Neural cell (in vitro differentiated cells): ENCODE measurements at regions not wholly inside any gene's neighbourhood (a gene's known extent, or its start where the extent isn't known, plus 50 kb on each side); places are given as distances from the start of the nearest gene placed in this dataset.

ENCODE experiments used
- H2AFZ ChIP-seq: fragments of 200-600, 300-800 bp; sonication (generic), shearing (Covaris generic); 2 replicates; pipeline ENCODE4 v1.6.0; 2014; ENCODE audit warnings: low read depth, mild to moderate bottlenecking, antibody characterized with exemption, low read length, moderate library complexity
- H3F3A ChIP-seq: fragments of 200-600 bp; shearing (Covaris generic); 2 replicates; pipeline ENCODE4 v1.6.1; 2016; ENCODE audit warnings: mild to moderate bottlenecking, moderate library complexity, mixed read lengths, antibody characterized with exemption, low read length; ENCODE audit not compliant: insufficient read depth, poor library complexity, severe bottlenecking
- H3K27ac ChIP-seq: fragments of 200-600, 300-800 bp; sonication (generic), shearing (Covaris generic); 2 replicates; pipeline ENCODE4 v1.5.1; 2014; ENCODE audit warnings: mild to moderate bottlenecking, low read length, moderate library complexity
- H3K27me3 ChIP-seq: fragments of 300-800, 200-600 bp; sonication (generic), shearing (Covaris generic); 2 replicates; pipeline ENCODE4 v1.6.0; 2014; ENCODE audit warnings: mild to moderate bottlenecking, low read depth, low read length, moderate library complexity; ENCODE audit not compliant: insufficient read depth
- H3K36me3 ChIP-seq: fragments of 300-800, 200-600 bp; sonication (generic), shearing (Covaris generic); 2 replicates; pipeline ENCODE4 v1.5.1; 2014; ENCODE audit warnings: mild to moderate bottlenecking, antibody characterized with exemption, low read length, moderate library complexity; ENCODE audit not compliant: insufficient read depth
- H3K4me2 ChIP-seq: fragments of 300-800, 200-600 bp; sonication (generic), shearing (Covaris generic); 2 replicates; pipeline ENCODE4 v1.6.0; 2014; ENCODE audit warnings: mild to moderate bottlenecking, low read length
- H3K4me3 ChIP-seq: fragments of 300-800, 200-600 bp; sonication (generic), shearing (Covaris generic); 2 replicates; pipeline ENCODE4 v1.5.1; 2014; ENCODE audit warnings: mild to moderate bottlenecking, low read length, moderate library complexity
- H3K79me2 ChIP-seq: fragments of 200-600 bp; shearing (Covaris generic); replicated peaks from 2 replicates; pipeline ENCODE4 v1.6.0; 2014; ENCODE audit warnings: mild to moderate bottlenecking, low read length, moderate library complexity; ENCODE audit not compliant: insufficient read depth
- H3K9ac ChIP-seq: fragments of 300-800, 200-600 bp; sonication (generic), shearing (Covaris generic); 2 replicates; pipeline ENCODE4 v1.6.1; 2016; ENCODE audit warnings: mild to moderate bottlenecking, low read length, mixed read lengths
- H3K9me2 ChIP-seq: fragments of 200-600 bp; shearing (Covaris generic); 2 replicates; pipeline ENCODE4 v1.6.1; 2016; ENCODE audit warnings: mild to moderate bottlenecking, low read length, mixed read lengths; ENCODE audit not compliant: insufficient read depth
- H3K9me3 ChIP-seq: fragments of 200-600, 300-800 bp; sonication (generic), shearing (Covaris generic); 2 replicates; pipeline ENCODE4 v1.6.1; 2016; ENCODE audit warnings: mild to moderate bottlenecking, mixed run types, low read length, moderate library complexity, mixed read lengths
- H4K20me1 ChIP-seq: fragments of 200-600 bp; shearing (Covaris generic); 2 replicates; pipeline ENCODE4 v1.6.1; 2016; ENCODE audit warnings: mild to moderate bottlenecking, mixed run types; ENCODE audit not compliant: insufficient read depth
- EP300 ChIP-seq: fragments of 450-650 bp; conservative IDR thresholded peaks from 2 replicates; pipeline ENCODE4 v1.6.1; 2014; ENCODE audit warnings: antibody characterized with exemption, mild to moderate bottlenecking, moderate library complexity; ENCODE audit not compliant: poor library complexity, severe bottlenecking
- EZH2 ChIP-seq: fragments of 200-600, 300-800 bp; shearing (Covaris generic), sonication (generic); IDR thresholded peaks from 2 replicates; pipeline ENCODE4 v1.6.1; 2014; ENCODE audit warnings: antibody characterized with exemption, low read length, borderline replicate concordance, mild to moderate bottlenecking; ENCODE audit not compliant: insufficient read depth, poor library complexity, severe bottlenecking
- MXI1 ChIP-seq: fragments of 450-650 bp; conservative IDR thresholded peaks from 2 replicates; pipeline ENCODE4 v1.6.1; 2014; ENCODE audit warnings: antibody characterized with exemption, mild to moderate bottlenecking; ENCODE audit not compliant: poor library complexity, severe bottlenecking
- POLR2AphosphoS5 ChIP-seq: IDR thresholded peaks from 2 replicates; pipeline ENCODE4 v1.6.1; 2012
- RAD21 ChIP-seq: fragments of 450-650 bp; conservative IDR thresholded peaks from 2 replicates; pipeline ENCODE4 v1.6.1; 2014; ENCODE audit warnings: antibody characterized with exemption, mild to moderate bottlenecking, moderate library complexity
- SMC3 ChIP-seq: fragments of 450-650 bp; conservative IDR thresholded peaks from 2 replicates; pipeline ENCODE4 v1.6.1; 2014; ENCODE audit warnings: antibody characterized with exemption, mild to moderate bottlenecking, moderate library complexity; ENCODE audit not compliant: poor library complexity
- TAF1 ChIP-seq: IDR thresholded peaks from 2 replicates; pipeline ENCODE4 v1.6.1; 2012; ENCODE audit warnings: low read depth
- TF ChIP-seq, protein P1 (sequence below): fragments of 450-650 bp; IDR thresholded peaks from 2 replicates; pipeline ENCODE4 v1.5.1; 2014; ENCODE audit warnings: antibody characterized with exemption, mild to moderate bottlenecking, moderate library complexity; ENCODE audit not compliant: poor library complexity, severe bottlenecking
- TF ChIP-seq, protein P2 (sequence below): IDR thresholded peaks from 2 replicates; pipeline ENCODE4 v1.6.1; 2012; ENCODE audit warnings: borderline replicate concordance

DNA sequence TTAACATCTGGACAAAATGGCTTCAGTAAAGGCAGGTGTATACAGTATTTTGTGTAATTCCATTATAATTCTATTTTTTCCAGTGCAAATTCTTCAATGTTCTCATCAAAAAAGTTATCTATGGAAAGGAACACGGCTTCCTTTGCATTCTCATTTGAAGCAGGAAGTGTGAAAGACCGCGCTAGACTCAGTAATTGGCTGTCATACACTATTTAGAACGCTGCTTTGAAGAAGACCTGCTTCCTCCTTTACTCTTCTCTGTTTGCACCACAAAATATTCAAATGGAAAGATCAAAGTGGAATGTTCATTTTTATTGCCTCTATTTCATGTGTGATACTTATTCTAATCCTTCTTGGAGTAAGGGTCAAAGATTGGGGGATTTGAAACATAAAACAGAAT lies 883.7 kb downstream of the TSN start:
- Histone ChIP-seq H3K9me3 (no peaks in the 10 kb centered on the region), H3K79me2 (no peaks in the 10 kb centered on the region), H3K4me2 (no peak overlapping the region), H3K27me3 (no peaks in the 10 kb centered on the region), H3F3A (no peaks in the 10 kb centered on the region), H2AFZ (no peak overlapping the region), H3K27ac (no peak overlapping the region), H3K36me3 (no peaks in the 10 kb centered on the region), H3K9ac (no peak overlapping the region), H3K9me2 (no peaks in the 10 kb centered on the region), H3K4me3 (no peak overlapping the region), H4K20me1 (no peaks in the 10 kb centered on the region)
- no peak for TF ChIP-seq EP300
- TF ChIP-seq MXI1: no peak
- no peak for TF ChIP-seq TAF1
- TF ChIP-seq, protein P1, sequence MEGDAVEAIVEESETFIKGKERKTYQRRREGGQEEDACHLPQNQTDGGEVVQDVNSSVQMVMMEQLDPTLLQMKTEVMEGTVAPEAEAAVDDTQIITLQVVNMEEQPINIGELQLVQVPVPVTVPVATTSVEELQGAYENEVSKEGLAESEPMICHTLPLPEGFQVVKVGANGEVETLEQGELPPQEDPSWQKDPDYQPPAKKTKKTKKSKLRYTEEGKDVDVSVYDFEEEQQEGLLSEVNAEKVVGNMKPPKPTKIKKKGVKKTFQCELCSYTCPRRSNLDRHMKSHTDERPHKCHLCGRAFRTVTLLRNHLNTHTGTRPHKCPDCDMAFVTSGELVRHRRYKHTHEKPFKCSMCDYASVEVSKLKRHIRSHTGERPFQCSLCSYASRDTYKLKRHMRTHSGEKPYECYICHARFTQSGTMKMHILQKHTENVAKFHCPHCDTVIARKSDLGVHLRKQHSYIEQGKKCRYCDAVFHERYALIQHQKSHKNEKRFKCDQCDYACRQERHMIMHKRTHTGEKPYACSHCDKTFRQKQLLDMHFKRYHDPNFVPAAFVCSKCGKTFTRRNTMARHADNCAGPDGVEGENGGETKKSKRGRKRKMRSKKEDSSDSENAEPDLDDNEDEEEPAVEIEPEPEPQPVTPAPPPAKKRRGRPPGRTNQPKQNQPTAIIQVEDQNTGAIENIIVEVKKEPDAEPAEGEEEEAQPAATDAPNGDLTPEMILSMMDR: no peak
- TF ChIP-seq RAD21: no peak
- TF ChIP-seq, protein P2, sequence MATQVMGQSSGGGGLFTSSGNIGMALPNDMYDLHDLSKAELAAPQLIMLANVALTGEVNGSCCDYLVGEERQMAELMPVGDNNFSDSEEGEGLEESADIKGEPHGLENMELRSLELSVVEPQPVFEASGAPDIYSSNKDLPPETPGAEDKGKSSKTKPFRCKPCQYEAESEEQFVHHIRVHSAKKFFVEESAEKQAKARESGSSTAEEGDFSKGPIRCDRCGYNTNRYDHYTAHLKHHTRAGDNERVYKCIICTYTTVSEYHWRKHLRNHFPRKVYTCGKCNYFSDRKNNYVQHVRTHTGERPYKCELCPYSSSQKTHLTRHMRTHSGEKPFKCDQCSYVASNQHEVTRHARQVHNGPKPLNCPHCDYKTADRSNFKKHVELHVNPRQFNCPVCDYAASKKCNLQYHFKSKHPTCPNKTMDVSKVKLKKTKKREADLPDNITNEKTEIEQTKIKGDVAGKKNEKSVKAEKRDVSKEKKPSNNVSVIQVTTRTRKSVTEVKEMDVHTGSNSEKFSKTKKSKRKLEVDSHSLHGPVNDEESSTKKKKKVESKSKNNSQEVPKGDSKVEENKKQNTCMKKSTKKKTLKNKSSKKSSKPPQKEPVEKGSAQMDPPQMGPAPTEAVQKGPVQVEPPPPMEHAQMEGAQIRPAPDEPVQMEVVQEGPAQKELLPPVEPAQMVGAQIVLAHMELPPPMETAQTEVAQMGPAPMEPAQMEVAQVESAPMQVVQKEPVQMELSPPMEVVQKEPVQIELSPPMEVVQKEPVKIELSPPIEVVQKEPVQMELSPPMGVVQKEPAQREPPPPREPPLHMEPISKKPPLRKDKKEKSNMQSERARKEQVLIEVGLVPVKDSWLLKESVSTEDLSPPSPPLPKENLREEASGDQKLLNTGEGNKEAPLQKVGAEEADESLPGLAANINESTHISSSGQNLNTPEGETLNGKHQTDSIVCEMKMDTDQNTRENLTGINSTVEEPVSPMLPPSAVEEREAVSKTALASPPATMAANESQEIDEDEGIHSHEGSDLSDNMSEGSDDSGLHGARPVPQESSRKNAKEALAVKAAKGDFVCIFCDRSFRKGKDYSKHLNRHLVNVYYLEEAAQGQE: no peak
- TF ChIP-seq SMC3: no peak
- no peak for TF ChIP-seq EZH2
- no peak for TF ChIP-seq POLR2AphosphoS5

DNA sequence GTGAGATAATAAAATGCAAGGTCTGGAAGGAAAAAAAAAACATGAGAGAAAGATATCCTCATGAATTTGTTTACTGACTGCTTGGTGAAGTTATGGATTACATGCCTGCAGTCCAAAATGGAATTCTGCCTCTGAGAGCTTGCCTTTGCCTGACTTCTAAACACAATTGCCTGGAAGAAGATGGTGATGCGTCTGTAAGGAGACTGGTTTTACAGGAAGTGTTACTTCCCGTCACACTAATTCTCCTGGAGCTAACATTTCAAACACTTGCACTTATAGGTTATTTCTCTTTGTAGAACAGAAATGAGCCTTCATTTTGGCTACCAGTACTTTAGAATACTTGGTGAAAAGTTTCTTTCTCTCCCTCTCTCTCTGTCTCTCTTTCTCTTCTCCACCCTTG lies 884.3 kb downstream of the TSN start:
- no peaks in the 10 kb centered on the region for H3K9me3 ChIP-seq
- H3K36me3 ChIP-seq: no peaks in the 10 kb centered on the region
- H3K27me3 ChIP-seq: no peaks in the 10 kb centered on the region
- H3K4me3 ChIP-seq: no peak overlapping the region
- H3F3A ChIP-seq: no peaks in the 10 kb centered on the region
- no peaks in the 10 kb centered on the region for H4K20me1 ChIP-seq
- no peak overlapping the region for H3K9ac ChIP-seq
- H3K79me2 ChIP-seq: no peaks in the 10 kb centered on the region
- no peak overlapping the region for H2AFZ ChIP-seq
- no peaks in the 10 kb centered on the region for H3K9me2 ChIP-seq
- TF ChIP-seq EP300 (no peak), EZH2 (no peak), TAF1 (no peak)
- TF ChIP-seq, protein P2: no peak
- no peak overlapping the region for H3K4me2 ChIP-seq
- H3K27ac ChIP-seq: no peak overlapping the region
